H1 (cell line): ENCODE measurements at regions not wholly inside any gene's neighbourhood (a gene's known extent, or its start where the extent isn't known, plus 50 kb on each side); places are given as distances from the start of the nearest gene placed in this dataset.

ENCODE experiments used
- CEBPB ChIP-seq: IDR thresholded peaks from 2 replicates; pipeline ENCODE4 v1.6.1; 2012; ENCODE audit warnings: low read depth, low read length
- CHD2 ChIP-seq: IDR thresholded peaks from 2 replicates; pipeline ENCODE4 v1.6.1; 2012; ENCODE audit warnings: low read length, improper control_type of control experiment
- CTCF ChIP-seq, 3 experiments: IDR thresholded peaks; 1 replicate in 2 of 3; 2 replicates in 1 of 3; pipeline versions ENCODE4 v1.5.1 to v1.6.1; 2011; ENCODE audit warnings: low read length in 3 of 3, mild to moderate bottlenecking in 3 of 3, inconsistent platforms in 2 of 3, low read depth in 1 of 3, moderate library complexity in 1 of 3; ENCODE audit not compliant: insufficient read depth in 1 of 3; ENCODE audit errors: control extremely low read depth in 1 of 3
- E2F6 ChIP-seq: IDR thresholded peaks from 2 replicates; pipeline ENCODE4 v1.6.1; 2012; ENCODE audit warnings: inconsistent platforms
- HDAC6 ChIP-seq: IDR thresholded peaks from one replicate; pipeline ENCODE4 v1.7.1; 2012; ENCODE audit warnings: low read depth, mild to moderate bottlenecking, inconsistent platforms, low read length, moderate library complexity
- POLR2A ChIP-seq, 2 experiments: IDR thresholded peaks; 1 replicate in 1 of 2; 2 replicates in 1 of 2; pipeline ENCODE4 v1.6.1; 2011; ENCODE audit warnings: low read depth in 2 of 2, low read length in 2 of 2, mild to moderate bottlenecking in 2 of 2; ENCODE audit errors: control extremely low read depth in 1 of 2
- POLR2AphosphoS5 ChIP-seq: IDR thresholded peaks from 2 replicates; pipeline ENCODE4 v1.6.1; 2011; ENCODE audit warnings: low read depth, low read length
- SIRT6 ChIP-seq: IDR thresholded peaks from one replicate; pipeline ENCODE4 v1.7.1; 2012; ENCODE audit warnings: low read length, inconsistent platforms
- YY1 ChIP-seq: IDR thresholded peaks from 2 replicates; pipeline ENCODE4 v1.6.1; 2011; ENCODE audit warnings: low read depth, mild to moderate bottlenecking, low read length

- TF ChIP-seq YY1 (no peak), CEBPB (no peak), POLR2AphosphoS5 (no peak), POLR2A (IDR thresholded peaks at IDR 0.05; ENCODE audit: control extremely low read depth in 1 of 2, low read depth in 2 of 2, low read length in 2 of 2) (no peak), CTCF (IDR thresholded peaks at IDR 0.05; ENCODE audit: control extremely low read depth in 1 of 3, insufficient read depth in 1 of 3, low read depth in 1 of 3, low read length in 3 of 3) (no peak), CHD2 (no peak), SIRT6 (no peak), HDAC6 (no peak), E2F6 (no peak)
Observed at GRCh38 chr6:23245572-23245971, 676.2 kb downstream of the HDGFL1 start.
